Neural cell (in vitro differentiated cells): ENCODE measurements at regions not wholly inside any gene's neighbourhood (a gene's known extent, or its start where the extent isn't known, plus 50 kb on each side); places are given as distances from the start of the nearest gene placed in this dataset.

Experiments
- H2AFZ ChIP-seq: fragments of 200-600, 300-800 bp; sonication (generic), shearing (Covaris generic); 2 replicates; pipeline ENCODE4 v1.6.0; 2014; ENCODE audit warnings: low read depth, mild to moderate bottlenecking, antibody characterized with exemption, low read length, moderate library complexity
- H3F3A ChIP-seq: fragments of 200-600 bp; shearing (Covaris generic); 2 replicates; pipeline ENCODE4 v1.6.1; 2016; ENCODE audit warnings: mild to moderate bottlenecking, moderate library complexity, mixed read lengths, antibody characterized with exemption, low read length; ENCODE audit not compliant: insufficient read depth, poor library complexity, severe bottlenecking
- H3K27ac ChIP-seq: fragments of 200-600, 300-800 bp; sonication (generic), shearing (Covaris generic); 2 replicates; pipeline ENCODE4 v1.5.1; 2014; ENCODE audit warnings: mild to moderate bottlenecking, low read length, moderate library complexity
- H3K27me3 ChIP-seq: fragments of 300-800, 200-600 bp; sonication (generic), shearing (Covaris generic); 2 replicates; pipeline ENCODE4 v1.6.0; 2014; ENCODE audit warnings: mild to moderate bottlenecking, low read depth, low read length, moderate library complexity; ENCODE audit not compliant: insufficient read depth
- H3K36me3 ChIP-seq: fragments of 300-800, 200-600 bp; sonication (generic), shearing (Covaris generic); 2 replicates; pipeline ENCODE4 v1.5.1; 2014; ENCODE audit warnings: mild to moderate bottlenecking, antibody characterized with exemption, low read length, moderate library complexity; ENCODE audit not compliant: insufficient read depth
- H3K4me2 ChIP-seq: fragments of 300-800, 200-600 bp; sonication (generic), shearing (Covaris generic); 2 replicates; pipeline ENCODE4 v1.6.0; 2014; ENCODE audit warnings: mild to moderate bottlenecking, low read length
- H3K4me3 ChIP-seq: fragments of 300-800, 200-600 bp; sonication (generic), shearing (Covaris generic); 2 replicates; pipeline ENCODE4 v1.5.1; 2014; ENCODE audit warnings: mild to moderate bottlenecking, low read length, moderate library complexity
- H3K79me2 ChIP-seq: fragments of 200-600 bp; shearing (Covaris generic); replicated peaks from 2 replicates; pipeline ENCODE4 v1.6.0; 2014; ENCODE audit warnings: mild to moderate bottlenecking, low read length, moderate library complexity; ENCODE audit not compliant: insufficient read depth
- H3K9ac ChIP-seq: fragments of 300-800, 200-600 bp; sonication (generic), shearing (Covaris generic); 2 replicates; pipeline ENCODE4 v1.6.1; 2016; ENCODE audit warnings: mild to moderate bottlenecking, low read length, mixed read lengths
- H3K9me2 ChIP-seq: fragments of 200-600 bp; shearing (Covaris generic); 2 replicates; pipeline ENCODE4 v1.6.1; 2016; ENCODE audit warnings: mild to moderate bottlenecking, low read length, mixed read lengths; ENCODE audit not compliant: insufficient read depth
- H3K9me3 ChIP-seq: fragments of 200-600, 300-800 bp; sonication (generic), shearing (Covaris generic); 2 replicates; pipeline ENCODE4 v1.6.1; 2016; ENCODE audit warnings: mild to moderate bottlenecking, mixed run types, low read length, moderate library complexity, mixed read lengths
- H4K20me1 ChIP-seq: fragments of 200-600 bp; shearing (Covaris generic); 2 replicates; pipeline ENCODE4 v1.6.1; 2016; ENCODE audit warnings: mild to moderate bottlenecking, mixed run types; ENCODE audit not compliant: insufficient read depth
- CTCF ChIP-seq: fragments of 450-650 bp; IDR thresholded peaks from 2 replicates; pipeline ENCODE4 v1.5.1; 2014; ENCODE audit warnings: antibody characterized with exemption, mild to moderate bottlenecking, moderate library complexity; ENCODE audit not compliant: poor library complexity, severe bottlenecking
- EP300 ChIP-seq: fragments of 450-650 bp; conservative IDR thresholded peaks from 2 replicates; pipeline ENCODE4 v1.6.1; 2014; ENCODE audit warnings: antibody characterized with exemption, mild to moderate bottlenecking, moderate library complexity; ENCODE audit not compliant: poor library complexity, severe bottlenecking
- EZH2 ChIP-seq: fragments of 200-600, 300-800 bp; shearing (Covaris generic), sonication (generic); IDR thresholded peaks from 2 replicates; pipeline ENCODE4 v1.6.1; 2014; ENCODE audit warnings: antibody characterized with exemption, low read length, borderline replicate concordance, mild to moderate bottlenecking; ENCODE audit not compliant: insufficient read depth, poor library complexity, severe bottlenecking
- MXI1 ChIP-seq: fragments of 450-650 bp; conservative IDR thresholded peaks from 2 replicates; pipeline ENCODE4 v1.6.1; 2014; ENCODE audit warnings: antibody characterized with exemption, mild to moderate bottlenecking; ENCODE audit not compliant: poor library complexity, severe bottlenecking
- POLR2AphosphoS5 ChIP-seq: IDR thresholded peaks from 2 replicates; pipeline ENCODE4 v1.6.1; 2012
- RAD21 ChIP-seq: fragments of 450-650 bp; conservative IDR thresholded peaks from 2 replicates; pipeline ENCODE4 v1.6.1; 2014; ENCODE audit warnings: antibody characterized with exemption, mild to moderate bottlenecking, moderate library complexity
- REST ChIP-seq: IDR thresholded peaks from 2 replicates; pipeline ENCODE4 v1.6.1; 2012; ENCODE audit warnings: borderline replicate concordance
- SMC3 ChIP-seq: fragments of 450-650 bp; conservative IDR thresholded peaks from 2 replicates; pipeline ENCODE4 v1.6.1; 2014; ENCODE audit warnings: antibody characterized with exemption, mild to moderate bottlenecking, moderate library complexity; ENCODE audit not compliant: poor library complexity
- TAF1 ChIP-seq: IDR thresholded peaks from 2 replicates; pipeline ENCODE4 v1.6.1; 2012; ENCODE audit warnings: low read depth

GRCh38 chr4:177771645-177772044 is 329.4 kb upstream of the AGA start:
- Histone ChIP-seq H3K9me2 (no peaks in the 10 kb centered on the region), H3K4me2 (no peak overlapping the region), H3K9ac (no peak overlapping the region), H3K36me3 (no peaks in the 10 kb centered on the region), H3K27me3 (no peaks in the 10 kb centered on the region), H3K79me2 (no peaks in the 10 kb centered on the region), H2AFZ (no peak overlapping the region), H3K9me3 (no peaks in the 10 kb centered on the region), H3K27ac (no peak overlapping the region), H4K20me1 (no peaks in the 10 kb centered on the region), H3K4me3 (no peak overlapping the region), H3F3A (no peaks in the 10 kb centered on the region)
- TF ChIP-seq CTCF (no peak), RAD21 (no peak), REST (no peak), POLR2AphosphoS5 (no peak), SMC3 (no peak), EP300 (no peak), MXI1 (no peak), EZH2 (no peak), TAF1 (no peak)

GRCh38 chr4:177778623-177779022 is 336.4 kb upstream of the AGA start:
- H3K79me2 ChIP-seq, result no peaks in the 10 kb centered on the region
- no peaks in the 10 kb centered on the region for H3K36me3 ChIP-seq
- no peaks in the 10 kb centered on the region for H3K27me3 ChIP-seq
- H3F3A ChIP-seq, result no peaks in the 10 kb centered on the region
- no peaks in the 10 kb centered on the region for H3K9me2 ChIP-seq
- H3K4me3 ChIP-seq, result no peak overlapping the region
- H3K9me3 ChIP-seq, result no peaks in the 10 kb centered on the region
- no peak overlapping the region for H3K27ac ChIP-seq
- no peak overlapping the region for H2AFZ ChIP-seq
- H3K9ac ChIP-seq, result no peak overlapping the region
- H4K20me1 ChIP-seq, result no peaks in the 10 kb centered on the region
- no peak overlapping the region for H3K4me2 ChIP-seq
- TF ChIP-seq MXI1 (no peak), RAD21 (no peak), POLR2AphosphoS5 (no peak), CTCF (no peak), REST (no peak), EZH2 (no peak), TAF1 (no peak)
